Esophagus squamous epithelium (tissue), 5 donors: ENCODE measurements at regions not wholly inside any gene's neighbourhood (a gene's known extent, or its start where the extent isn't known, plus 50 kb on each side); places are given as distances from the start of the nearest gene placed in this dataset.
A peak's percentile ranks its signal among the peaks of the same experiment; 100 is the strongest.

ENCODE experiments used
- DNase-seq: peaks from one replicate; lab custom pipeline; 2025; lab: John Stamatoyannopoulos, UW
- H3K27ac ChIP-seq, 4 donors: fragments of 200-600 bp; sonication (generic); one replicate each; pipeline ENCODE4 v1.5.1; 2016 to 2019; ENCODE audit warnings: mild to moderate bottlenecking in 1 of 4
- H3K27me3 ChIP-seq, 4 donors: fragments of 200-600 bp; sonication (generic); 1 replicate in 3 of 4; 2 replicates in 1 of 4; pipeline versions ENCODE4 v1.5.1 to v1.6.0; 2017 to 2021; ENCODE audit warnings: antibody characterized with exemption in 1 of 4
- H3K36me3 ChIP-seq, 3 donors: fragments of 200-600 bp; sonication (generic); one replicate each; pipeline ENCODE4 v1.5.1; 2016 to 2019
- H3K4me1 ChIP-seq, 3 donors: fragments of 200-600 bp; sonication (generic); one replicate each; pipeline ENCODE4 v1.5.1; 2017 to 2019
- H3K4me3 ChIP-seq, 4 donors: fragments of 200-600 bp; sonication (generic); 1 replicate in 3 of 4; 2 replicates in 1 of 4; pipeline ENCODE4 v1.5.1; 2016 to 2019; ENCODE audit warnings: mild to moderate bottlenecking in 2 of 4, moderate library complexity in 1 of 4
- H3K9me3 ChIP-seq, 3 donors: fragments of 200-600 bp; sonication (generic); one replicate each; pipeline ENCODE4 v1.5.1; 2016 to 2019
- POLR2A ChIP-seq, 4 donors: fragments of 450-650 bp; IDR thresholded peaks; one replicate each; pipeline ENCODE4 v1.6.1; 2017; ENCODE audit warnings: antibody characterized with exemption in 4 of 4, mild to moderate bottlenecking in 4 of 4, moderate library complexity in 3 of 4
- WGBS, 2 donors: methylation state at CpG; one replicate each; pipeline ENCODE4 v1.1.5; 2018; 5-methylcytosine and 5-hydroxymethylcytosine counted together
- intact Hi-C: fragments of 100-400 bp; cut with DNase I; formaldehyde crosslinking; loops from one replicate; pipeline ENCODE4 v1.15.0; 2022
- TF ChIP-seq, protein P1 (sequence below), 6 experiments: fragments of 450-650 bp in 4 of 6; fragments of 200-600 bp in 2 of 6; sonication (generic) in 2 of 6; IDR thresholded peaks; one replicate each; pipeline ENCODE4 v1.5.1; 2016 to 2019; ENCODE audit warnings: antibody characterized with exemption in 6 of 6, mild to moderate bottlenecking in 4 of 6, moderate library complexity in 4 of 6
- donor health status: DM: yes; HTN: yes; CAD: no.

DNA sequence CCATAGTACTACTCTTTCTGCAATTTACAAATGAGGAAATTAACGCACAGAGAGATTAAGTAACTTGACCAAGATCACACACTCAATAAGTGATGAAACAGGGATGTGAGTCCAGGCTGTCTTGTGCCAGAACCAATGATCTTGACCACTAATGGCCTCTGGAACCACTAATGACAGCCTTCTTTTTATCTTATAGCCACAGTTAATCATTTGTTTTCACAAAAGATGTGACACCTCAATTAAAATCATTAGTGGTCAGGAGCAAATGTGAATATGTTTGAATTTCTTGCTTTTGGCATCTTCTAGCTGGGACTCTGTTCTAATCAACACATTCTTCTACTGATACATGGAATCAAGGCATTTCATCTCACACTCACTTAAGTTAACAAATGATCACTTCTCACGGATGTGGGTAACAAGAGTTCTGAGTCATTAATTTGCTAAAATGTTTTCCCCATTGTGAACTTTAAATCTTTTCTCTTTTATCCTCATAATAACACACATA is 102.7 kb upstream of the CD180 start:
- Histone ChIP-seq H3K4me1 (peaks cover 10 to 39% (median 21%) of the 10 kb centered on the region in 3 donors), H3K27ac (peak overlapping the region in 3 of 4 donors; percentile 86 to 89 (median 87)), H3K36me3 (no peaks in the 10 kb centered on the region), H3K4me3 (no peak overlapping the region), H3K27me3 (no peaks in the 10 kb centered on the region), H3K9me3 (no peaks in the 10 kb centered on the region)
- WGBS, 2 donors = 58 to 70% methylated on average over 2 of the region's 2 CpGs
- no peak for DNase-seq
- no peak for TF ChIP-seq POLR2A (IDR thresholded peaks at IDR 0.05)
- TF ChIP-seq, protein P1, sequence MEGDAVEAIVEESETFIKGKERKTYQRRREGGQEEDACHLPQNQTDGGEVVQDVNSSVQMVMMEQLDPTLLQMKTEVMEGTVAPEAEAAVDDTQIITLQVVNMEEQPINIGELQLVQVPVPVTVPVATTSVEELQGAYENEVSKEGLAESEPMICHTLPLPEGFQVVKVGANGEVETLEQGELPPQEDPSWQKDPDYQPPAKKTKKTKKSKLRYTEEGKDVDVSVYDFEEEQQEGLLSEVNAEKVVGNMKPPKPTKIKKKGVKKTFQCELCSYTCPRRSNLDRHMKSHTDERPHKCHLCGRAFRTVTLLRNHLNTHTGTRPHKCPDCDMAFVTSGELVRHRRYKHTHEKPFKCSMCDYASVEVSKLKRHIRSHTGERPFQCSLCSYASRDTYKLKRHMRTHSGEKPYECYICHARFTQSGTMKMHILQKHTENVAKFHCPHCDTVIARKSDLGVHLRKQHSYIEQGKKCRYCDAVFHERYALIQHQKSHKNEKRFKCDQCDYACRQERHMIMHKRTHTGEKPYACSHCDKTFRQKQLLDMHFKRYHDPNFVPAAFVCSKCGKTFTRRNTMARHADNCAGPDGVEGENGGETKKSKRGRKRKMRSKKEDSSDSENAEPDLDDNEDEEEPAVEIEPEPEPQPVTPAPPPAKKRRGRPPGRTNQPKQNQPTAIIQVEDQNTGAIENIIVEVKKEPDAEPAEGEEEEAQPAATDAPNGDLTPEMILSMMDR (IDR thresholded peaks at IDR 0.05) = no peak
- intact Hi-C loops = no loop called here

DNA sequence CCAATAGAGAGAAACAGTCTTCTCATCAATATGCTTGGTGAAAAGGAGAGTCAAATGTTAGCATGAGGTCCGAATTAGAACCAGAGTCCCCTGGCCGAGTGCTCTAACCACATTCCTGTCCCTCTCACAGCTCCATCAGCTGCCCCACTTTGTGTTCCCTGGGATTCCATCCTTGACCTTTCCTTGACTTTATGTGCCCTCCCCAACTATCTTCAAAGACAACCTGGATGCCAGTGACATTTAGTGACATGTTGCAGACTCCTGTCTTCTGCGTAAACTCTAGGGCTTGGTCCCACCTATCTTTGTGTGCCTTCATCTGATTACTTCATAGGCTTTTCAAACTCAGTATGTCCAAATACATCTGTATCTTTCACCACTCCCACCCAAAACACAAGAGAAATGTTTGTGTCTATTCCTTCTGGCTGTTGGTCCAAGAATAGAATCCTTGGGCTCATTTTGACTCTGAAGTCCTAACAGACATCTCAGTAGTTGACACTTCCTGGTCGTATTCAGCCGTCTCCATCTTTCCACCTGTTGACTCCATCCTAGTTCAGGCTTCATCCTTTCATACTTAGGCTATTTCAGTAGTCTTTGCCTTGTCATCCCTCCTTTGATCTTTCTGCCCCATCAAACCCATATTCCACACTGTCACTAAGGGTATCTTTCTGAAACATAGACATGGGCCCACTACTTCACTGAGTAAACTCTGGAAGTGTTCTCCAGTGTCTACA is 101.4 kb upstream of the CD180 start:
- Histone ChIP-seq H3K36me3 (no peaks in the 10 kb centered on the region), H3K27me3 (no peaks in the 10 kb centered on the region), H3K4me1 (peaks cover 10 to 45% (median 21%) of the 10 kb centered on the region in 3 donors), H3K9me3 (no peaks in the 10 kb centered on the region), H3K4me3 (no peak overlapping the region), H3K27ac (peak overlapping the region in 3 of 4 donors; percentile 43 to 89 (median 86))
- no peak for DNase-seq
- intact Hi-C loops = no loop called here
- TF ChIP-seq POLR2A (IDR thresholded peaks at IDR 0.05) = no peak
- TF ChIP-seq, protein P1 (IDR thresholded peaks at IDR 0.05) = no peak
- 86 to 93% methylated on average over 5 of the region's 5 CpGs for WGBS, 2 donors

DNA sequence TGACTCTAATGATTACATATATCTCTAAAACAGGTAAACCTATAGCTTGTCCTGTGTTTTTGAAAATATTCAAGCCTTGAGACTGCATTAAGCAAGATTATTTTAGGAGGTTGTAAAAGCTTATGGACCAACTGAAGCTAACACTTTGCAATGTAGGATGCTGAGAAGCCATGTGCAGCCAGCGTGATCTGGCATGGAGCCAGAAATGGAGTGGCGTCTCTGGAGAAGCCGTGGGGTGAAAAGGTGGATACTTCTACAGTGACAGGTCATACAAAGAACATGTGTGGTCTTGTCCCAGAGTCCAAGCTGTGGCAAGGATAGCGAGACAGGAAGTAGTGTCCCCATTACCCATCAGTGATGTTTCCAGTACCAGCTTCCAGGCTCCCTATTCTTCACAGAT is 100.8 kb upstream of the CD180 start:
- WGBS, 2 donors = 35 to 53% methylated on average over 4 of the region's 4 CpGs
- intact Hi-C loops = no loop called here
- DNase-seq = no peak

DNA sequence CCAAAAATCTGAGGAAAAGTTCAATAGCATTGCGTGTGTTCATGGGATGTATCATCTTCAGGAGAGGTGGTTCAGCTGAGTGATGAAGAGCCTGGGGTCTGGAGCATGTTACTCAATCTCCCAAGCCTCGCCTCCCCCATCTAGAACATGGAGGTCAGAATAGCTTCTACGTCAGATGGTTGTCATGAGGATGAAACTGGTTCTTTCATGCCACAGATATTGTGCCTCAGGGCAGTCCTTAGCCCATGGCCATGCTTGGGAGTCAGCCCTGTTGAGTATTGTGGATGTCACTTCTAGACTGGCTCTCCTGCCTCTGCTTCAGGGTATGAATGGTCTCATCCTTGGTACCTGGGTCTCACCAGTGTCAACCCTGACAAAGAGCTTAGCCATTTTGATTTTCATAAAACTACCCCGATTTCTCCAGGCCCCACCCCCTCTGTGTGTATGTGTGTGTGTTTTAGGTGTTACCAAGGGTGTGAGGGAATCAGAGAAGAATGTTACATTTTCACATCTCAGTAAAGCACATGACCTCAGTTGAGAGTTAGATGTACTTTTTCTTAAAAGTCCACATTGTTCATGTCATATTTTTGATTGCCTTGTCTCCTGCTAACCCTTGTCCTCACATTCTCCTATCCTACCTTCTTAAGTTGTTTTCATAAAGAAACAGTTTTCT is 97.8 kb upstream of the CD180 start:
- Histone ChIP-seq H3K27me3 (no peaks in the 10 kb centered on the region), H3K36me3 (no peaks in the 10 kb centered on the region), H3K4me1 (peaks cover 0 to 47% (median 17%) of the 10 kb centered on the region in 3 donors), H3K27ac (peak overlapping the region in 3 of 4 donors; percentile 57 to 75 (median 64)), H3K9me3 (no peaks in the 10 kb centered on the region), H3K4me3 (no peak overlapping the region)
- no peak for TF ChIP-seq POLR2A (IDR thresholded peaks at IDR 0.05)
- TF ChIP-seq, protein P1 (IDR thresholded peaks at IDR 0.05) = no peak
- no peak for DNase-seq
- intact Hi-C loops = no loop called here
- WGBS, 2 donors = 93 to 97% methylated on average over 4 of the region's 4 CpGs

More for the DNA sequence above, 100.8 kb upstream of the CD180 start:
- Histone ChIP-seq H3K4me1 (peaks cover 10 to 45% (median 22%) of the 10 kb centered on the region in 3 donors), H3K27me3 (no peaks in the 10 kb centered on the region), H3K27ac (peak overlapping the region in 1 of 4 donors; percentile 86), H3K36me3 (no peaks in the 10 kb centered on the region), H3K4me3 (no peak overlapping the region), H3K9me3 (no peaks in the 10 kb centered on the region)
- TF ChIP-seq, protein P1 (IDR thresholded peaks at IDR 0.05) = no peak
- no peak for TF ChIP-seq POLR2A (IDR thresholded peaks at IDR 0.05)

DNA sequence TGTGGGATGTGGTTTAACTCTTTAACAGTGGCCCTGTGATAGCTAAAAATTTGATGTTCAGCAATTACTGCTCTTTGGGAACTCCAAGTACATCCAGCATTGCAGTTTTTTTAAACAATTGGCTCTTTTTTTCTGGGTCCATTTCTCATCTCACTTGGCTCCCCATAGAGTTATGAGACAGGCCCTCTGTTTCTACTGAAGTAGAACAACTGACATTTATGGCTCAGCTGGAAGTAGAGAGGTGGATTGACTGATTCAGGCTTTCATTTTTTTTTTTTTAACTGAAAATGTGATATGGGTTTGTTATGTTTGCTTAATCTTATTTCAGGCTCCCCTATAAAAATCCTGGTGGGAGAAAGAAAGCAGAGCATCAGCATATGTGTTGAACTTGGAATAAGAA is 96.6 kb upstream of the CD180 start:
- Histone ChIP-seq H3K4me3 (no peak overlapping the region), H3K9me3 (no peaks in the 10 kb centered on the region), H3K27me3 (no peaks in the 10 kb centered on the region), H3K36me3 (no peaks in the 10 kb centered on the region), H3K27ac (peak overlapping the region in 3 of 4 donors; percentile 57 to 75 (median 64)), H3K4me1 (peaks cover 0 to 59% (median 21%) of the 10 kb centered on the region in 3 donors)
- DNase-seq = no peak
- TF ChIP-seq POLR2A (IDR thresholded peaks at IDR 0.05) = no peak
- TF ChIP-seq, protein P1 (IDR thresholded peaks at IDR 0.05) = no peak
- intact Hi-C loops = no loop called here
